ENCODE measurements at regions not wholly inside any gene's neighbourhood (a gene's known extent, or its start where the extent isn't known, plus 50 kb on each side); places are given as distances from the start of the nearest gene placed in this dataset.

- no peak for TF ChIP-seq CTCF (IDR thresholded peaks at IDR 0.05; ENCODE audit: control extremely low read depth, extremely low read depth, low read depth, missing control alignments)
- ChIA-PET CTCF (interaction anchor here (1.2 kb wide), 1 partner anchor 9 kb away, joined by 3 read pairs; no protein-coding TSS in a partner anchor), POLR2A (no interaction called here)
- DNase-seq (ENCODE audit: extremely low spot score): no peak
These were observed 221.1 kb upstream of the ID4 start for GRCh38 chr6:19616022-19616421.

- POLR2A ChIA-PET: no interaction called here
- CTCF ChIA-PET: interaction anchor here (1.8 kb wide), 1 partner anchor 18 kb away, joined by 5 read pairs; no protein-coding TSS in a partner anchor
- no peak for DNase-seq (ENCODE audit: extremely low spot score)
- no peak for TF ChIP-seq CTCF (IDR thresholded peaks at IDR 0.05; ENCODE audit: control extremely low read depth, extremely low read depth, low read depth, missing control alignments)
These were observed 204.9 kb upstream of the ID4 start for GRCh38 chr6:19632230-19632629.

DNA sequence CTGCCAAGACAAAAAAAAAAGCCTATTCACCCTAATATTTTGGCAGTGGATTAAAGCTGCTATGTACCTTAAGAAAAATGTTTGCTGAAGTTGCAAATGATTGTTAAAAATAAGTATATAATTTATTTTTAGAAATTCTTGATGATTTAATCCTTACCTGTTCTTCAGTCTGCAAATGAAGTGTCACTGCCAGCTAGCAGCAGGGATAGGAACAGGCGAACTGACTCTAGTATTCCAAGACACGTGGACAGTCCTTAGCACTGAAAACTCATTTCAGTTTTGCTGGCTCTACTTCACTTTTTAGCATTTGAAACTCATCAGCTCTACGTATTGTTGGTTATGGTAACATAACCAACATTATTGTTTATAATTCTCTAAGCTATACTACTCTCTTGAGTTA, 204.4 kb upstream of the ID4 start:
- POLR2A ChIA-PET: no interaction called here
- CTCF ChIA-PET: interaction anchor here (1.8 kb wide), 1 partner anchor 19 kb away, joined by 5 read pairs; no protein-coding TSS in a partner anchor
- no peak for DNase-seq (ENCODE audit: extremely low spot score)
- TF ChIP-seq CTCF (IDR thresholded peaks at IDR 0.05; ENCODE audit: control extremely low read depth, extremely low read depth, low read depth, missing control alignments): no peak

DNA sequence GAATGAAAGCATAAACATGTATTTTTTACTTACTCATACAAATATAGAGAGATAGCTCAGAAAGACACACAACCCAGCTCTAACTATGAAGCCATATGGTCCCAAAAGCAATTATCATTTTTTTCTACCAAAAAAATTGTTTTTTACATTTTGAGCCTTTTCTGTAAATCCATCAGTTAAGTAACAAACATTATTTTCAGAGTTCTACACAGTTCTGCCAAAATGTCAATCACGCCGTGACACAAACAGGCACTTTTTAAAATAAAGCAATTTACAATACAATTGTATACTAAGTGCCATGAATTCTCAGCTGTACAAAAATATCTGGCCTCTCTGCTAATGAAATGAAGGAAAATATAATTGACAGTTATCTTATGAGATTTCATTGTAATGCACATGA, 201.4 kb upstream of the ID4 start:
- TF ChIP-seq CTCF (IDR thresholded peaks at IDR 0.05; ENCODE audit: control extremely low read depth, extremely low read depth, low read depth, missing control alignments): no peak
- DNase-seq (ENCODE audit: extremely low spot score): no peak
- CTCF ChIA-PET: no interaction called here

DNA sequence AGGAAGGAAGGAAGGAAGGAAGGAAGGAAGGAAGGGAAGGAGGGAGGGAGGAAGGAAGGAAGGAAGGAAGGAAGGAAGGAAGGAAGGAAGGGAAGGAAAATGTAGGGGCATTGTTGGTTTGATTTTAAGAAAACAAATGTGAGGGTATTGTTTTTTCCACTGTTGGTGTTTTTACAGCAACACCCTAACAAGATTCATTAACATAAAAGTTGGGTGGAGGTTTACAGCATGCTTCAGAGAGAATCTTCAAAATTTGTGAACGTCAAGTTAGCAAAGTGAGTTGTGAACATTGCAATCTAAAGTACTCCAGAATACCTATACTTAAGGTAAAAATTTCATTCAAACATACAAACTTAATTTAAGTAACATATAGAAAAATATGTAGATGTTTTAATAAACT, 200.2 kb upstream of the ID4 start:
- DNase-seq (ENCODE audit: extremely low spot score): no peak
- POLR2A ChIA-PET: no interaction called here
- no peak for TF ChIP-seq CTCF (IDR thresholded peaks at IDR 0.05; ENCODE audit: control extremely low read depth, extremely low read depth, low read depth, missing control alignments)
- CTCF ChIA-PET: no interaction called here

More for the DNA sequence above, 201.4 kb upstream of the ID4 start:
- POLR2A ChIA-PET: no interaction called here

DNA sequence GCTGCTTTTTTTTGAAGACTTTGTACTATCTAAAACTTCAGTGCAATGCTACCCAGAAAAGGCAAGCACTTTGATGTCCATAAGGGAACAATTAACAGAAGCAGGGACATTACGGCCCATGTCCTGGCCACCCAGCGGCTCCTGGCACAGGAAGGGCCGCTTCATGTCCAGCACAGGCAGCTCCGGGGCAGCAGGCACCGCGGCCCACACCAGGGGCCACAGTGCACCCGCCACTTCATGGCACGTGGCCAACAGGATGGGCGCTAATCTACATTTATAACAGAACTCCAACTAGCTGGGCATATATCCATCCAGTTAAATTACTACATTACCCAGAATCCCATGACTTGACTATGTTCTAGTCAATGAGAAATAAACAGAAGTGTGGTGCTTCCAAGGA, 198.2 kb upstream of the ID4 start:
- no peak for DNase-seq (ENCODE audit: extremely low spot score)
- POLR2A ChIA-PET: no interaction called here
- CTCF ChIA-PET: interaction anchor here (1.0 kb wide), 1 partner anchor 9 kb away, joined by 4 read pairs; no protein-coding TSS in a partner anchor
- no peak for TF ChIP-seq CTCF (IDR thresholded peaks at IDR 0.05; ENCODE audit: control extremely low read depth, extremely low read depth, low read depth, missing control alignments)

GRCh38 chr6:19643287-19643686, 193.9 kb upstream of the ID4 start:
- no peak for TF ChIP-seq CTCF (IDR thresholded peaks at IDR 0.05; ENCODE audit: control extremely low read depth, extremely low read depth, low read depth, missing control alignments)
- CTCF ChIA-PET: no interaction called here
- DNase-seq (ENCODE audit: extremely low spot score): no peak
- POLR2A ChIA-PET: no interaction called here
